ENCODE measurements at regions not wholly inside any gene's neighbourhood (a gene's known extent, or its start where the extent isn't known, plus 50 kb on each side); places are given as distances from the start of the nearest gene placed in this dataset.

- peaks cover 5% of the 10 kb centered on the region for H3K27me3 ChIP-seq
- H3K4me1 ChIP-seq (ENCODE audit: insufficient read depth): no peaks in the 10 kb centered on the region
- no peaks in the 10 kb centered on the region for H4K20me1 ChIP-seq (ENCODE audit: insufficient read depth, poor library complexity, severe bottlenecking)
- H3K79me2 ChIP-seq: no peaks in the 10 kb centered on the region
- DNase-seq (ENCODE audit: low spot score): no peak
- H3K4me3 ChIP-seq: no peak overlapping the region
- no peaks in the 10 kb centered on the region for H3K9me3 ChIP-seq (ENCODE audit: low read depth)
- TF ChIP-seq EZH2 (IDR thresholded peaks at IDR 0.05; ENCODE audit: borderline replicate concordance) (no peak), EZH2phosphoT487 (IDR thresholded peaks at IDR 0.05; ENCODE audit: low read depth, severe bottlenecking, unreplicated experiment) (no peak), CTCF (IDR thresholded peaks at IDR 0.05; ENCODE audit: poor library complexity) (no peak)
- no peak overlapping the region for H3K27ac ChIP-seq
- H2AFZ ChIP-seq: no peak overlapping the region
- H3K36me3 ChIP-seq (replicated peaks; ENCODE audit: insufficient read depth, low read depth): no peaks in the 10 kb centered on the region
- 87% methylated on average over 5 of the region's 5 CpGs for WGBS (ENCODE audit: low lambda C conversion rate, missing lambda C conversion rate)
- no peak overlapping the region for H3K4me2 ChIP-seq
- no peaks in the 10 kb centered on the region for H3K9me2 ChIP-seq (replicated peaks; ENCODE audit: insufficient read depth)
Observed at GRCh38 chr14:97156705-97157104, 359.5 kb downstream of the VRK1 start.

- no peak for DNase-seq (ENCODE audit: low spot score)
- H3K4me2 ChIP-seq: no peak overlapping the region
- H3K9me3 ChIP-seq (ENCODE audit: low read depth): no peaks in the 10 kb centered on the region
- H4K20me1 ChIP-seq (ENCODE audit: insufficient read depth, poor library complexity, severe bottlenecking): no peaks in the 10 kb centered on the region
- H3K36me3 ChIP-seq (replicated peaks; ENCODE audit: insufficient read depth, low read depth): no peaks in the 10 kb centered on the region
- 78% methylated on average over 1 of the region's 1 CpG for WGBS (ENCODE audit: low lambda C conversion rate, missing lambda C conversion rate)
- H2AFZ ChIP-seq: no peak overlapping the region
- H3K27ac ChIP-seq: no peak overlapping the region
- H3K79me2 ChIP-seq: no peaks in the 10 kb centered on the region
- no peaks in the 10 kb centered on the region for H3K9me2 ChIP-seq (replicated peaks; ENCODE audit: insufficient read depth)
- no peak for TF ChIP-seq CTCF (IDR thresholded peaks at IDR 0.05; ENCODE audit: poor library complexity)
- TF ChIP-seq EZH2phosphoT487 (IDR thresholded peaks at IDR 0.05; ENCODE audit: low read depth, severe bottlenecking, unreplicated experiment): no peak
- no peak for TF ChIP-seq EZH2 (IDR thresholded peaks at IDR 0.05; ENCODE audit: borderline replicate concordance)
- H3K4me3 ChIP-seq: no peak overlapping the region
- H3K4me1 ChIP-seq (ENCODE audit: insufficient read depth): no peaks in the 10 kb centered on the region
- H3K27me3 ChIP-seq: peaks cover 5% of the 10 kb centered on the region
Observed at GRCh38 chr14:97158102-97158501, 360.9 kb downstream of the VRK1 start.

- H3K27me3 ChIP-seq: peaks cover 5% of the 10 kb centered on the region
- 84% methylated on average over 4 of the region's 4 CpGs for WGBS (ENCODE audit: low lambda C conversion rate, missing lambda C conversion rate)
- no peak overlapping the region for H3K27ac ChIP-seq
- H4K20me1 ChIP-seq (ENCODE audit: insufficient read depth, poor library complexity, severe bottlenecking): no peaks in the 10 kb centered on the region
- H3K9me2 ChIP-seq (replicated peaks; ENCODE audit: insufficient read depth): no peaks in the 10 kb centered on the region
- no peak overlapping the region for H3K4me2 ChIP-seq
- H3K9me3 ChIP-seq (ENCODE audit: low read depth): no peaks in the 10 kb centered on the region
- TF ChIP-seq EZH2 (IDR thresholded peaks at IDR 0.05; ENCODE audit: borderline replicate concordance) (no peak), EZH2phosphoT487 (IDR thresholded peaks at IDR 0.05; ENCODE audit: low read depth, severe bottlenecking, unreplicated experiment) (no peak), CTCF (IDR thresholded peaks at IDR 0.05; ENCODE audit: poor library complexity) (no peak)
- H3K79me2 ChIP-seq: no peaks in the 10 kb centered on the region
- H2AFZ ChIP-seq: no peak overlapping the region
- H3K4me3 ChIP-seq: no peak overlapping the region
- no peak for DNase-seq (ENCODE audit: low spot score)
- H3K36me3 ChIP-seq (replicated peaks; ENCODE audit: insufficient read depth, low read depth): no peaks in the 10 kb centered on the region
- no peaks in the 10 kb centered on the region for H3K4me1 ChIP-seq (ENCODE audit: insufficient read depth)
Observed at GRCh38 chr14:97159124-97159523, 361.9 kb downstream of the VRK1 start.

GRCh38 chr14:97162621-97163020, 365.4 kb downstream of the VRK1 start:
- no peaks in the 10 kb centered on the region for H3K27me3 ChIP-seq
- no peaks in the 10 kb centered on the region for H3K9me2 ChIP-seq (replicated peaks; ENCODE audit: insufficient read depth)
- H3K4me2 ChIP-seq: no peak overlapping the region
- no peaks in the 10 kb centered on the region for H3K36me3 ChIP-seq (replicated peaks; ENCODE audit: insufficient read depth, low read depth)
- no peaks in the 10 kb centered on the region for H3K79me2 ChIP-seq
- no peak for TF ChIP-seq EZH2 (IDR thresholded peaks at IDR 0.05; ENCODE audit: borderline replicate concordance)
- TF ChIP-seq EZH2phosphoT487 (IDR thresholded peaks at IDR 0.05; ENCODE audit: low read depth, severe bottlenecking, unreplicated experiment): no peak
- TF ChIP-seq CTCF (IDR thresholded peaks at IDR 0.05; ENCODE audit: poor library complexity): no peak
- 87% methylated on average over 6 of the region's 6 CpGs for WGBS (ENCODE audit: low lambda C conversion rate, missing lambda C conversion rate)
- H2AFZ ChIP-seq: no peak overlapping the region
- no peaks in the 10 kb centered on the region for H3K4me1 ChIP-seq (ENCODE audit: insufficient read depth)
- H3K9me3 ChIP-seq (ENCODE audit: low read depth): no peaks in the 10 kb centered on the region
- no peak overlapping the region for H3K4me3 ChIP-seq
- no peak for DNase-seq (ENCODE audit: low spot score)
- H3K27ac ChIP-seq: no peak overlapping the region
- no peaks in the 10 kb centered on the region for H4K20me1 ChIP-seq (ENCODE audit: insufficient read depth, poor library complexity, severe bottlenecking)
